ENCODE measurements at regions not wholly inside any gene's neighbourhood (a gene's known extent, or its start where the extent isn't known, plus 50 kb on each side); places are given as distances from the start of the nearest gene placed in this dataset.

DNA sequence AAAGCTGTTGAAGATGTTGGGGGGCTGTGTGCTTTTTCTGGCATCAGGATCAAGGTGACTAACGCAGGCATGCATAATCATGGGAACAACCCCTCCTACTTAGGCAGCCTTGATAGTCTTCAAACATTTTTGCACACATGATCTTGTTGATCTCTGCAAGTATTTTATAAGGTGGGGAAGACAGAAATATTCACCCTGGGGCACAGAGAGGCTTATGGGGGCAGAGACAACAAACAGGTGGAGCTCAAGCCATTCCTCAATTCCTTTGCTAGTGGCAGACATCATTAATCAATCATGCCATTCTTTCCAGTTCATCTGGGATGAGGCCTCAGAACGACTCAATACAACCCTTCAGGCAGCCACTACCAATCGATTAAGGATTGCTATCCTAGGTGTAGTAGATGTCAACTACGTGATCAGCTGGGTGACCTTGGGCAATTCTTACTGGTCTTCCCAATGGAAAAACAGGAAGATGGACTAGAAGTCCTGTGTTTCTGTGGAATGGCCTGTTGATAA lies 110.3 kb upstream of the SMAD3 start:
- peaks cover 10% of the 10 kb centered on the region for H3K27me3 Mint-ChIP-seq
- no peaks in the 10 kb centered on the region for H3K9me3 Mint-ChIP-seq
- no peak overlapping the region for H3K4me3 Mint-ChIP-seq
- no peak overlapping the region for H3K27ac Mint-ChIP-seq
- H3K4me1 Mint-ChIP-seq = no peaks in the 10 kb centered on the region
- DNase-seq (no peak), ATAC-seq (ENCODE audit: low read depth) (no peak)
- no peaks in the 10 kb centered on the region for H3K36me3 Mint-ChIP-seq
- POLR2A ChIA-PET = no interaction called here

DNA sequence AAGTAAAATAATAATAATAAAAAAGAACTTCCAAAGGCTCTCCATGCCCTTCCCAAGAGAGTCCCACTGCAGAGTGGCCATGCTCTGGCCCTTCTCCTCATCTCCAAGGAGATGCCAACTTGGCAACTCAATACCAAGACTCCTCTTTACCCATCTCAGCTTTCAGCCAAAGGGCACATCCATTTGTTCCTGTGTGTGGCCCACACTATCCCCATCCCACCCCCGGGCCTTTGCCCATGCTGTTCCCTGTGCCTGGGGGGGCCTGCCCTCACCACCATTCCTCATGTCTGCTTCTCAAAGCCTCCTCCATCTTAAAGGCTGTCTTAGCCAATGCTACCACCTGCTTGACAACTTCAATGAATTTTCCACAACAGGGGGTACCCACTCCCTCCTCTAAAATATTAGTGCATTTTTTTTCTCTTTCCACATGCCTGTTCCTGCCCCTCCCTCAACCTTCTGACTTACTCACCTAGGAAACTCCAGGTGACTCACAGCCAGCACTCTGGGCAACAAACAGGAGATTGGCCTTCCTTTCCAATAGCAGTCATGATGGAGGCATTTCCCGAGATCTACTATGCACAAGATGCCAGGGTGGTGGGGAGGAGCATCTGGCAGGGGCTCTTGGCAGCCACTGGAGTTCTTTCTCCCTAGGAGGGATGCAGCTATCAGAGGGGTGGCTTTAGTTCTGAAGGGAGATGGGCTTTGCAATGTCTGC lies 109.4 kb upstream of the SMAD3 start:
- no peak for DNase-seq
- Mint-ChIP-seq H3K9me3 (no peaks in the 10 kb centered on the region), H3K4me3 (no peak overlapping the region), H3K36me3 (no peaks in the 10 kb centered on the region), H3K27ac (no peak overlapping the region), H3K27me3 (peaks cover 10% of the 10 kb centered on the region), H3K4me1 (no peaks in the 10 kb centered on the region)
- no peak for ATAC-seq (ENCODE audit: low read depth)
- POLR2A ChIA-PET = no interaction called here

DNA sequence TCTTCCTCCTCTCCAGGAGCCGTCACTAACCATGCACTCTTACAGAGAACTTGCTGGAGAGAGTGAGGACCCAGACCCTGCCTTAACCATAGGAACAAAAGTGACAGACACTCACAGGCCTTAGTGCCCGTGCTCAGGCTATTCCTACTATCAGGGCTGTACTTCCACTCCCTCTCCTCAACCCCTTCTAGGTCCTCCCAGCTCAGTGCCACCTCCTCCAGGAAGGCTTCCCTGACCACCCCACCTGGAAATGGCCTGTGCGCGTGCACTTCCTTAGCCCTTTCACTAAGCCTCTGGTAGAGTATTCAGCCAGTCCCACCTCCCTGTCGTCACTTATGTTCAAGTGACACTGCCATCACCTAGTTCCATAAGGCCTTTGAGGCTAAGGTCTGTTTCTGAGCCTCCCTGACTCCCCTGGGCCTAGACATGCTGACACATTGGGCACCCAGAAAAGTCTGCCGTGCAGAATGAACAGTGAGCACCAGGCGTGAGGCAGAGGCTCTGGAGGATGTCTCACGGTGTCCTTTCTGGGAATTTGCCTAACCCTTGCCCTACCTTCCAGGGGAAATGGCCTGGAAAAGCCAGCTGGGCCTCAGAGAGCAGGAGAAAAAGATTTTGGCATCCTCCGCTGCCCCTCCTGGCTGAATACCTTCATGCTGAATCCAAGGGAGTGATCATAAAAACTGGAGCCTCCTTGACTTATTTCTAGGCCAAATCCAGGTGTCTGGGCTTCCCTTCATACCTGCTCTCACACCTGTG lies 108.6 kb upstream of the SMAD3 start:
- Mint-ChIP-seq H3K27me3 (peaks cover 8% of the 10 kb centered on the region), H3K27ac (no peak overlapping the region), H3K9me3 (no peaks in the 10 kb centered on the region), H3K4me3 (no peak overlapping the region), H3K4me1 (no peaks in the 10 kb centered on the region), H3K36me3 (no peaks in the 10 kb centered on the region)
- DNase-seq = no peak
- no peak for ATAC-seq (ENCODE audit: low read depth)
- POLR2A ChIA-PET = no interaction called here

DNA sequence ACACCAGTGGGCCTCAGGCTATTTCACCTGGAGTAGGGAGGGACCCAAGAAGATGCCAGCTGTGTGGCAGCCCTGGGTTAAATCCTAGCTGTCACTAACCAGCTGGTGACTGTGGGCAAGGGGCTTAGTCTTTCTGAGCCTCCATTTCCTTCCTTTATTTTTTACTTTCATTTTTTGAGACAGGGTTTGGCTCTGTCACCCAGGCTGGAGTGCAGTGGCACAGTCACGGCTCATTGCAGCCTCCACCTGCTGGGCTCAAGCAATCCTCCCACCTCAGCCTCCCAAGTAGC lies 108.0 kb upstream of the SMAD3 start:
- Mint-ChIP-seq H3K27ac (no peak overlapping the region), H3K27me3 (peaks cover 3% of the 10 kb centered on the region), H3K9me3 (no peaks in the 10 kb centered on the region), H3K4me3 (no peak overlapping the region), H3K4me1 (no peaks in the 10 kb centered on the region), H3K36me3 (no peaks in the 10 kb centered on the region)
- DNase-seq (no peak), ATAC-seq (ENCODE audit: low read depth) (no peak)
- POLR2A ChIA-PET = no interaction called here

DNA sequence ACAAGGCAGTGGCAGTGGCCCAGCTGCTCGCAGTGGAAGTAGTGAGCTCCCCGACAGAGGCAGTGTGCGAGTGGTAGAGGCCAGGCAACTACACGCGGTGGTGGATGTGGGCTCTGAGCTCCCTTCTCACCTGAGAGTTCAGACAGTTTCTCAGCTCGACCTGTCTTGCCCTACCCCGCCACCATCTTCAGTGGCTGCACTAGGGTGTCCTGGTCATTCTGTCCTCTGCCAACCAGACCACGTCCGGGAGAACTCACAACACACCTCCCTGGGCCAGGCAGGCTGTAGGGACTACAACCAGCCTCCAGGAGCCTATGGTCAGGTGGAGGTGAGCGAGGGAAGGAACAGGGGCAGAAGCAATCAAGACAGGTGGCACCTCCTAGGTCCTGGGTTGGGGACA lies 106.3 kb upstream of the SMAD3 start:
- POLR2A ChIA-PET = no interaction called here
- Mint-ChIP-seq H3K36me3 (no peaks in the 10 kb centered on the region), H3K27ac (no peak overlapping the region), H3K4me1 (no peaks in the 10 kb centered on the region), H3K4me3 (no peak overlapping the region), H3K27me3 (no peaks in the 10 kb centered on the region), H3K9me3 (no peaks in the 10 kb centered on the region)
- DNase-seq (no peak), ATAC-seq (ENCODE audit: low read depth) (no peak)

DNA sequence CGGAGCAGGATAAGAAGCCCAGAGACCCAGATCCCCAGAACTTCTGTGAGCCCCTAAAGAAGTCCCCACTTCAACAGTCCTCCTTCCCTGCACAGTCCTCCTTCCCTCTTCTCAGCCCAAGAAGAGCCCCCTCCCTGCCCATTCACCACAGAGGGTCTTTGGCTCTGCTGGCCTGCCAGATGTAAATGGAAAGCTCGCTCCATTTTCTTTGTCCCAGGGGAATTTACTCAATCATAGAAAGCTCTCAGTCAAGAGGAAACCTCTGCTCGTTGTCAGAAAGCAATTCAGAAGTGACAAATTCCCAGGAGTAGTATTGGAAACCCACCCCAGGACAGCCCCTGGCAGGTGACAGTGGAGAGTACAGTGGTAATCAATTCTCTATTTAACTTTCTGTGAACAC lies 105.5 kb upstream of the SMAD3 start:
- Mint-ChIP-seq H3K27ac (no peak overlapping the region), H3K4me1 (no peaks in the 10 kb centered on the region), H3K9me3 (no peaks in the 10 kb centered on the region), H3K27me3 (no peaks in the 10 kb centered on the region), H3K36me3 (no peaks in the 10 kb centered on the region), H3K4me3 (no peak overlapping the region)
- POLR2A ChIA-PET = no interaction called here
- ATAC-seq (ENCODE audit: low read depth) (no peak), DNase-seq (no peak)

DNA sequence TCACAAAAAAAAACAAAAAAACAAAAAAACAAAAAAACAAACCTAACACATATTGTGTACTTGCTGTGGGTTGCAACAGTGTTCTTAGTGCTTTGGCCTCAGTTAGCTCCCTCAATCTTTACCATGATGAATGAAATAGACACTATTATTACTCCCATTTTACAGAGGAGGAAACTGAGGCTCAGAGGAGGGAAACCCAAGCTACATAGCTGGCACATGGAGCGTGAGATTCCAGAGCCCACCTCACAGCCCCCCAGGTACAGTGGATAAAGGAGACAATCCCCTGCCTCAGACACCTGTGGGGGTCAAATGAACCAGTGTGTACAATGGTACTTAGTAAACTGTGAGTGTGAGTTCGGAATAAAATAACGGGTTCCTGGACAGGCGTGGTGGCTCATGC lies 104.9 kb upstream of the SMAD3 start:
- no peak overlapping the region for H3K27ac Mint-ChIP-seq
- DNase-seq (no peak), ATAC-seq (ENCODE audit: low read depth) (no peak)
- no peaks in the 10 kb centered on the region for H3K4me1 Mint-ChIP-seq
- H3K9me3 Mint-ChIP-seq = no peaks in the 10 kb centered on the region
- H3K36me3 Mint-ChIP-seq = no peaks in the 10 kb centered on the region
- no peak overlapping the region for H3K4me3 Mint-ChIP-seq
- no peaks in the 10 kb centered on the region for H3K27me3 Mint-ChIP-seq
- POLR2A ChIA-PET = no interaction called here

DNA sequence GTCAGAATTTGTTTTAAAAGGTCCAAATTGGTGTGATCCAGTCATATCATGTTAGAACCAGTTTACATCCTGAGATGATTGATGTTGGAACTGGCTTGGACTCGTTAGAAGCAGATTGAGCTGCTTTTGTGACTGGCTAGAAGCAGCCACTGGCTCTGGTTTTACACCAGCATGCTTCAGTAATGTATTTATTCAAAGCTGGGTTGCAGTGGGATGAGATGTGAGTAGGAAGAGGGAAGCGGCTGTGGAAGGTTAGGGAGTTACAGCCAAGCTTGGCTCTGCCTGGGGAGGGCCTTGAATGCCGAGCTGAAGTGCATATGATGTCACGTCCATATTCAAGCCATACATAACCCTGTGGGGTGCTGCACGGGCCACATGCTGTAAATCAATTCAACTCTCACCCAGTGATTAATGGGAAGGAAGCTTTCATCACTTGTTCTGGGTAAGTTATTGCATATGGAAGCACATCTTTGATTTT lies 104.0 kb upstream of the SMAD3 start:
- POLR2A ChIA-PET = interaction anchor here (0.9 kb wide), 1 partner anchor 13 kb away, joined by 3 read pairs; no protein-coding TSS in a partner anchor
- Mint-ChIP-seq H3K4me3 (no peak overlapping the region), H3K27me3 (no peaks in the 10 kb centered on the region)

DNA sequence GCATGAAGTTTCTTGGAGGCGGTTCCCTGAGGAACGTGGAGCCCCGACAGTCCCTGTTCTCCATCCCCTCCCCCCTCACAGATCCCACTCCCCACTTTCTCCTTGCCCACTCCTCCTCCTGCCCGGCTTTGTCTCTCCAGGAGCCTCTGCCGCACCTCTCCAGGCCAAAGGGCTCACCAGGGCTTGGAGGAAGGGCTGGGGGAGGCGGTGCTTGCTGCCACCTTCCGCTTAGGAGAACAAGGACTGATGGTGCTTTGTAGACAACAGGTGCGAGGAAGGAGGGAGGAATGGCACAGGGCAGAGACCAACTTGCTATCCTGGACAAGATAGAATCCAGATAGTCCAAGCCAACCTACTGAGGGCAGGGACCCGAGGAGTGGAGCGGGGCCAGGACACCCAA lies 103.5 kb upstream of the SMAD3 start:
- Mint-ChIP-seq H3K4me3 (no peak overlapping the region), H3K27me3 (no peaks in the 10 kb centered on the region), H3K4me1 (no peaks in the 10 kb centered on the region), H3K9me3 (no peaks in the 10 kb centered on the region), H3K27ac (no peak overlapping the region), H3K36me3 (no peaks in the 10 kb centered on the region)
- ATAC-seq (ENCODE audit: low read depth) = no peak
- no peak for DNase-seq
- POLR2A ChIA-PET = interaction anchor here (0.9 kb wide), 1 partner anchor 14 kb away, joined by 3 read pairs; no protein-coding TSS in a partner anchor

More for the DNA sequence above, 104.0 kb upstream of the SMAD3 start:
- no peaks in the 10 kb centered on the region for H3K36me3 Mint-ChIP-seq
- H3K9me3 Mint-ChIP-seq = no peaks in the 10 kb centered on the region
- ATAC-seq (ENCODE audit: low read depth) = no peak
- no peak overlapping the region for H3K27ac Mint-ChIP-seq
- H3K4me1 Mint-ChIP-seq = no peaks in the 10 kb centered on the region
- no peak for DNase-seq

DNA sequence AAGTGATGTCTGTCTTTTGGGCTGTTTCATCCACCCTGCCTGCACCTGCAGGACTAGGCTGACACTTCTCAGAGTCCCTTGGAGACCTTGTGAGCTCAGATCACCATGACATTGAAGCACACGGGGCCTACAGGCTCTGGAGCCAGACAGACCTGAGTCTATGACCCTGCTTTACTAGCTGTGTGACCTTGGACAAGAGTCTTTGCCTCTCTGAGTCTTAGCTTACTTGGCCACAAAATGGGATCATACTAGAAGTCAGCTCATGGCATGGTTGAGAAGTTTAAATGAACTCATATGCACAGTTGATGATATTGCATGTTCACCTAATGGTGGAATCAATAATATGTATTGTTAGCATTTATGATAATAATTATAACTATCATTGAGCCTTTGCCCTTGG lies 102.9 kb upstream of the SMAD3 start:
- no peaks in the 10 kb centered on the region for H3K4me1 Mint-ChIP-seq
- H3K9me3 Mint-ChIP-seq = no peaks in the 10 kb centered on the region
- no peak overlapping the region for H3K27ac Mint-ChIP-seq
- H3K4me3 Mint-ChIP-seq = no peak overlapping the region
- DNase-seq (no peak), ATAC-seq (ENCODE audit: low read depth) (no peak)
- no peaks in the 10 kb centered on the region for H3K27me3 Mint-ChIP-seq
- no peaks in the 10 kb centered on the region for H3K36me3 Mint-ChIP-seq
- POLR2A ChIA-PET = interaction anchor here (0.9 kb wide), 1 partner anchor 14 kb away, joined by 3 read pairs; no protein-coding TSS in a partner anchor

DNA sequence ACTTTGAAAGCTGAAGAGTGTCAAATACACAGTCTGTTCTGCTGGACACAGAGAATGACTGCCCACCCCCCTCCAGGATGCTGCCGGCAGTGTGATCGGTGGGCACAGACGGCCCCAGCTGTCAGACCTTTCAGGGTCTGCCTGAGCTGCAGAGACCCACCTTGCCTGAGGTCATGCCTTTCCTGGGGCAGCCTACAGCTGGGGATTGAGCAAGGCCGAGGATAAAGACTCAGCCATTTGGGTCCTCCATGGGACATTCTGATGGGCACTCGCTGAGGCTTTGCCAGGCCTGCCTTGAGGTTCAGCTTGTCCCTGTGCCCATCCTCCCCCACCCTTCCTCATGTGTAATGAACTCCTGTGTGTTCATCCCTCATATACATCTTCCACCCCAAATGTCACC lies 102.3 kb upstream of the SMAD3 start:
- Mint-ChIP-seq H3K27ac (no peak overlapping the region), H3K4me3 (no peak overlapping the region), H3K9me3 (no peaks in the 10 kb centered on the region), H3K36me3 (no peaks in the 10 kb centered on the region), H3K4me1 (no peaks in the 10 kb centered on the region), H3K27me3 (no peaks in the 10 kb centered on the region)
- DNase-seq (no peak), ATAC-seq (ENCODE audit: low read depth) (no peak)
- POLR2A ChIA-PET = interaction anchor here (1.0 kb wide), 1 partner anchor 341 kb away, joined by 3 read pairs; no protein-coding TSS in a partner anchor

DNA sequence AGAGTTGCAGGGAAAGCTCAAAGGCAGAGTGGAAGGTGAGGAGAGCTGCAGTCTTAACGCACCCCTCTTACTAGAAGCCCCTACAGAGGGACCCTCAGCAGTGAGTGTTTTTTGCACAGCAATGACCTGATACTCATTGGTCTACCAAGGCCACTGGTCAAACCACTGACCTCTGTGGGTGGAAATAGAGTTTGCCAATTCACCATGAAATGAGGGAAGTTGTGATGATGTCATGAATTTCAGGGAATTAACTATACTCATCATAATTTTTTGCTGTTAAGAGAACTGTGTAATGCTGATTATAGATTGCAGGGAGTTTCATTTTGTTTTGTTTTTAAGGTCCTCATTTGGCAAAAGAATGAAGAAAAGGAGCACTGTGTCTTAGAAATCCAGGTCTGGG lies 101.7 kb upstream of the SMAD3 start:
- no peaks in the 10 kb centered on the region for H3K9me3 Mint-ChIP-seq
- H3K27me3 Mint-ChIP-seq = no peaks in the 10 kb centered on the region
- no peaks in the 10 kb centered on the region for H3K4me1 Mint-ChIP-seq
- no peak overlapping the region for H3K27ac Mint-ChIP-seq
- DNase-seq (no peak), ATAC-seq (ENCODE audit: low read depth) (no peak)
- no peak overlapping the region for H3K4me3 Mint-ChIP-seq
- no peaks in the 10 kb centered on the region for H3K36me3 Mint-ChIP-seq
- POLR2A ChIA-PET = interaction anchor here (1.0 kb wide), 1 partner anchor 340 kb away, joined by 3 read pairs; no protein-coding TSS in a partner anchor

DNA sequence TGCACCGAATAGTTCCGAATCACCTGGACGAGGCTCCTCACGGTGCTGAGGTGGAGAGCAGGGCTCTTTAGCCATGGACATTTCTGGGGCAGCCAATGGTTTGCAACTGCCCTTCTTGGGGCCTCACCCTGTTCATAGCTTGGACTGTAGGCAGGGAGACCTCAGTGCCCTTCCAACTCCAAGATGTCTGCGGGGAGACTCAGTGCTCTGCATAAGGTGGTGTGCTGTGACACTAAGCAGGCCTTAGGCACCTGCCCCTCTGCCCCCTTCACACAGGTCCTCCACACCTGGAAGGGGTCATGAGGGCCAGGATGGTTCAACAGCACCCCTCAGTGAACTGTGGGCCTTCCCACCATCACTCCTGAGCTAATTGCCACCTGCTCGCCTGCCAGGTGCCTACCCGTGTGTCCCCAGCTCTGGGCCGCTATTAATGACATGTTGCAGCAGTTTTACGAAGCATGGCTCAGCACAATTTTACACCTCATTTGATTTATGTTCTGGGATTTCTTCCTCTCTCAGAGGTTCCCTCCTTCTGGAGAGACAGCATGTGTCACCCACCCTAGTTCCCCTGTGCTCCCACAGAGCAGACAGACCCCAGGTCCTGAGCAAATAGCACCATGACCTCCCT lies 101.2 kb upstream of the SMAD3 start:
- Mint-ChIP-seq H3K9me3 (no peaks in the 10 kb centered on the region), H3K4me3 (no peak overlapping the region), H3K4me1 (no peaks in the 10 kb centered on the region), H3K27me3 (no peaks in the 10 kb centered on the region), H3K27ac (no peak overlapping the region), H3K36me3 (no peaks in the 10 kb centered on the region)
- DNase-seq (no peak), ATAC-seq (ENCODE audit: low read depth) (no peak)
- POLR2A ChIA-PET = no interaction called here

DNA sequence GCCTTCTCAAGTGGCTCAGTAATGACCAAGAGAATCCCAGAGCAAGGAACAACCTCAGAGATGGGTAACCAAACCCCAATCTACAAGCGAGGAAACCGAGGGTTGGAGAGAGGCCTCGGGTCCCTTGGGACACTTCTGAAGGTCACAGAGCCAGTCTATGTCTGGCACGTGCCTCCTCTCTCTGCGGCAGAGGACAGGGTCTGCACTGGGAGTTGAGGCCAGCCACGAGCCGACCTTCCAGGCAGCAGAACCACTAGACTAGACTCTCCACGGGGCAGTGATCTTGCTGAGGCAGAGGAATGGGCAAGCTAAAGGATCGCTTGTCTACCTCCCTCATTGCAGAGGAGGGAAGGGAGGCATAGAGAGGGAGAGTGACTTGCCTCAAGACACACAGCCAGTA lies 100.6 kb upstream of the SMAD3 start:
- ATAC-seq (ENCODE audit: low read depth) = no peak
- Mint-ChIP-seq H3K9me3 (no peaks in the 10 kb centered on the region), H3K4me3 (no peak overlapping the region), H3K36me3 (no peaks in the 10 kb centered on the region), H3K4me1 (no peaks in the 10 kb centered on the region), H3K27me3 (peaks cover 4% of the 10 kb centered on the region), H3K27ac (no peak overlapping the region)
- no peak for DNase-seq
- POLR2A ChIA-PET = no interaction called here
